ENCODE measurements at regions not wholly inside any gene's neighbourhood (a gene's known extent, or its start where the extent isn't known, plus 50 kb on each side); places are given as distances from the start of the nearest gene placed in this dataset.

DNA sequence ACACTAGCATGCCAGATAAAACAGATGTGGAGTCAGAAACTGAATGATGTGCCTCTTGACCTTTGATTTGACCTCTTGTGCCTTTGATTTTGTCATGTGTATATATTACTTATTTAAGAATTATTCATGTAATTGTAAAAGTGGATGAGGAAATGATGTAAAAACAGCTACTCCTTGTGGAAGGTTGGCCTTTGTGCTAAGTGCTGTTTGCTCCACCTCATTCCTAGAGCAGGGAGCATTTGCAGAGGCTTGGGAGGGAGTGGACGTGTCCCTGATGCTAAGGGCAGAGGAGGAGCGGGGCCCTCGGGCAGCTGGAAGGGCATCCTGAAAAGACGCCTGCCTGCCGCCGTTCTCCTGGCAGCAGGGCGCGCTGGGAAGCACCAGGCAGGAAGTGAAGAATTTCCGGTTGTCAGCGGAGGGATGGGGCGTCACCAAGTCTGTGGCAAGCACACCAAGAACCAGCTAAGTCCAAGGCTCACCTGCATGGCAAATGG, 197.6 kb upstream of the ZNF32 start:
- TF ChIP-seq, protein P1, sequence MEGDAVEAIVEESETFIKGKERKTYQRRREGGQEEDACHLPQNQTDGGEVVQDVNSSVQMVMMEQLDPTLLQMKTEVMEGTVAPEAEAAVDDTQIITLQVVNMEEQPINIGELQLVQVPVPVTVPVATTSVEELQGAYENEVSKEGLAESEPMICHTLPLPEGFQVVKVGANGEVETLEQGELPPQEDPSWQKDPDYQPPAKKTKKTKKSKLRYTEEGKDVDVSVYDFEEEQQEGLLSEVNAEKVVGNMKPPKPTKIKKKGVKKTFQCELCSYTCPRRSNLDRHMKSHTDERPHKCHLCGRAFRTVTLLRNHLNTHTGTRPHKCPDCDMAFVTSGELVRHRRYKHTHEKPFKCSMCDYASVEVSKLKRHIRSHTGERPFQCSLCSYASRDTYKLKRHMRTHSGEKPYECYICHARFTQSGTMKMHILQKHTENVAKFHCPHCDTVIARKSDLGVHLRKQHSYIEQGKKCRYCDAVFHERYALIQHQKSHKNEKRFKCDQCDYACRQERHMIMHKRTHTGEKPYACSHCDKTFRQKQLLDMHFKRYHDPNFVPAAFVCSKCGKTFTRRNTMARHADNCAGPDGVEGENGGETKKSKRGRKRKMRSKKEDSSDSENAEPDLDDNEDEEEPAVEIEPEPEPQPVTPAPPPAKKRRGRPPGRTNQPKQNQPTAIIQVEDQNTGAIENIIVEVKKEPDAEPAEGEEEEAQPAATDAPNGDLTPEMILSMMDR (IDR thresholded peaks at IDR 0.05) = no peak
- TF ChIP-seq POLR2A (IDR thresholded peaks at IDR 0.05) (no peak), EP300 (IDR thresholded peaks at IDR 0.05) (no peak)

All from gastroesophageal sphincter (tissue), 3 donors.